HAP-1 (cell line): ENCODE measurements at regions not wholly inside any gene's neighbourhood (a gene's known extent, or its start where the extent isn't known, plus 50 kb on each side); places are given as distances from the start of the nearest gene placed in this dataset.

ENCODE experiments used
- DNase-seq, 2 experiments: peaks; one replicate each; pipeline ENCODE4 v3.0.0-alpha.2; 2016 to 2020; ENCODE audit warnings: low spot score in 2 of 2
- H3K27me3 ChIP-seq: fragments of 250-450 bp; sonication (Bioruptor Pico); 2 replicates; pipeline ENCODE4 v1.5.1; 2020; ENCODE audit warnings: low read depth, mild to moderate bottlenecking, moderate library complexity
- H3K36me3 ChIP-seq: fragments of 250-450 bp; sonication (Bioruptor Pico); replicated peaks from 2 replicates; pipeline ENCODE4 v1.5.1; 2020; ENCODE audit warnings: mild to moderate bottlenecking
- H3K4me1 ChIP-seq: fragments of 250-450 bp; sonication (Bioruptor Pico); 2 replicates; pipeline ENCODE4 v1.5.1; 2020; ENCODE audit warnings: mild to moderate bottlenecking
- H3K4me3 ChIP-seq: fragments of 250-450 bp; sonication (Bioruptor Pico); 2 replicates; pipeline ENCODE4 v1.5.1; 2020; ENCODE audit warnings: mild to moderate bottlenecking, moderate library complexity
- H3K9me3 ChIP-seq: fragments of 250-450 bp; sonication (Bioruptor Pico); 2 replicates; pipeline ENCODE4 v1.5.1; 2020; ENCODE audit warnings: mild to moderate bottlenecking, moderate library complexity
- in situ Hi-C: fragments of 300-500 bp; cut with MboI; formaldehyde crosslinking; loops from 3 replicates; pipeline ENCODE4 v1.14.3; 2020; ENCODE audit warnings: low sequenced_read_pairs, inconsistent platforms, mixed read lengths

GRCh38 chr2:126467367-126468054 is 188.4 kb upstream of the GYPC start:
- H3K9me3 ChIP-seq: no peaks in the 10 kb centered on the region
- in situ Hi-C loops: no loop called here
- no peaks in the 10 kb centered on the region for H3K27me3 ChIP-seq
- H3K4me3 ChIP-seq: no peak overlapping the region
- H3K36me3 ChIP-seq: no peaks in the 10 kb centered on the region
- no peak for DNase-seq
- H3K4me1 ChIP-seq: no peaks in the 10 kb centered on the region

- H3K4me1 ChIP-seq: no peaks in the 10 kb centered on the region
- H3K9me3 ChIP-seq: no peaks in the 10 kb centered on the region
- in situ Hi-C loops: no loop called here
- H3K4me3 ChIP-seq: no peak overlapping the region
- DNase-seq: no peak
- no peaks in the 10 kb centered on the region for H3K36me3 ChIP-seq
- H3K27me3 ChIP-seq: no peaks in the 10 kb centered on the region
Observed at GRCh38 chr2:126475031-126475430, 180.9 kb upstream of the GYPC start.

GRCh38 chr2:126476691-126477090 is 179.3 kb upstream of the GYPC start:
- in situ Hi-C loops: no loop called here
- Histone ChIP-seq H3K36me3 (no peaks in the 10 kb centered on the region), H3K4me3 (no peak overlapping the region), H3K27me3 (no peaks in the 10 kb centered on the region), H3K4me1 (no peaks in the 10 kb centered on the region), H3K9me3 (no peaks in the 10 kb centered on the region)
- DNase-seq: no peak

- Histone ChIP-seq H3K36me3 (no peaks in the 10 kb centered on the region), H3K4me3 (no peak overlapping the region), H3K9me3 (no peaks in the 10 kb centered on the region), H3K27me3 (no peaks in the 10 kb centered on the region), H3K4me1 (no peaks in the 10 kb centered on the region)
- DNase-seq: no peak
- in situ Hi-C loops: no loop called here
Observed at GRCh38 chr2:126480033-126480432, 175.9 kb upstream of the GYPC start.

- Histone ChIP-seq H3K4me3 (no peak overlapping the region), H3K9me3 (no peaks in the 10 kb centered on the region), H3K4me1 (no peaks in the 10 kb centered on the region), H3K27me3 (no peaks in the 10 kb centered on the region), H3K36me3 (no peaks in the 10 kb centered on the region)
- in situ Hi-C loops: no loop called here
- no peak for DNase-seq
Observed at GRCh38 chr2:126482582-126483464, 173.1 kb upstream of the GYPC start.

- no peaks in the 10 kb centered on the region for H3K9me3 ChIP-seq
Observed at GRCh38 chr2:126494593-126494992, 161.4 kb upstream of the GYPC start.

GRCh38 chr2:126495189-126495588 is 160.8 kb upstream of the GYPC start:
- no peak overlapping the region for H3K4me3 ChIP-seq
- no peaks in the 10 kb centered on the region for H3K27me3 ChIP-seq
- no peaks in the 10 kb centered on the region for H3K36me3 ChIP-seq
- in situ Hi-C loops: no loop called here
- no peaks in the 10 kb centered on the region for H3K9me3 ChIP-seq
- DNase-seq: no peak
- H3K4me1 ChIP-seq: no peaks in the 10 kb centered on the region

More at GRCh38 chr2:126494593-126494992, 161.4 kb upstream of the GYPC start:
- H3K4me1 ChIP-seq: no peaks in the 10 kb centered on the region
- no peak overlapping the region for H3K4me3 ChIP-seq
- no peaks in the 10 kb centered on the region for H3K36me3 ChIP-seq
- DNase-seq: no peak
- in situ Hi-C loops: no loop called here
- no peaks in the 10 kb centered on the region for H3K27me3 ChIP-seq

- H3K4me3 ChIP-seq: no peak overlapping the region
- H3K36me3 ChIP-seq: no peaks in the 10 kb centered on the region
- no peak for DNase-seq
- in situ Hi-C loops: no loop called here
- H3K27me3 ChIP-seq: no peaks in the 10 kb centered on the region
- H3K9me3 ChIP-seq: no peaks in the 10 kb centered on the region
- no peaks in the 10 kb centered on the region for H3K4me1 ChIP-seq
Observed at GRCh38 chr2:126496493-126496892, 159.5 kb upstream of the GYPC start.

- no peaks in the 10 kb centered on the region for H3K36me3 ChIP-seq
- H3K4me3 ChIP-seq: no peak overlapping the region
- no peaks in the 10 kb centered on the region for H3K9me3 ChIP-seq
- DNase-seq: no peak
- in situ Hi-C loops: no loop called here
- H3K4me1 ChIP-seq: no peaks in the 10 kb centered on the region
- no peaks in the 10 kb centered on the region for H3K27me3 ChIP-seq
Observed at GRCh38 chr2:126503476-126503875, 152.5 kb upstream of the GYPC start.

- no peaks in the 10 kb centered on the region for H3K27me3 ChIP-seq
- H3K4me3 ChIP-seq: no peak overlapping the region
- no peaks in the 10 kb centered on the region for H3K36me3 ChIP-seq
- DNase-seq: no peak
- H3K4me1 ChIP-seq: no peaks in the 10 kb centered on the region
- in situ Hi-C loops: no loop called here
- H3K9me3 ChIP-seq: no peaks in the 10 kb centered on the region
Observed at GRCh38 chr2:126504949-126505348, 151.0 kb upstream of the GYPC start.

GRCh38 chr2:126506786-126507185 is 149.2 kb upstream of the GYPC start:
- no peaks in the 10 kb centered on the region for H3K4me1 ChIP-seq
- H3K9me3 ChIP-seq: no peaks in the 10 kb centered on the region
- H3K36me3 ChIP-seq: no peaks in the 10 kb centered on the region
- no peaks in the 10 kb centered on the region for H3K27me3 ChIP-seq
- in situ Hi-C loops: no loop called here
- DNase-seq: no peak
- H3K4me3 ChIP-seq: no peak overlapping the region

GRCh38 chr2:126507425-126507911 is 148.5 kb upstream of the GYPC start:
- no peak for DNase-seq
- in situ Hi-C loops: no loop called here
- Histone ChIP-seq H3K36me3 (no peaks in the 10 kb centered on the region), H3K4me1 (no peaks in the 10 kb centered on the region), H3K9me3 (no peaks in the 10 kb centered on the region), H3K4me3 (no peak overlapping the region), H3K27me3 (no peaks in the 10 kb centered on the region)

GRCh38 chr2:126510356-126510755 is 145.6 kb upstream of the GYPC start:
- H3K36me3 ChIP-seq: no peaks in the 10 kb centered on the region
- DNase-seq: no peak
- H3K27me3 ChIP-seq: no peaks in the 10 kb centered on the region
- in situ Hi-C loops: no loop called here
- H3K4me1 ChIP-seq: no peaks in the 10 kb centered on the region
- H3K4me3 ChIP-seq: no peak overlapping the region
- no peaks in the 10 kb centered on the region for H3K9me3 ChIP-seq

- Histone ChIP-seq H3K27me3 (no peaks in the 10 kb centered on the region), H3K4me1 (no peaks in the 10 kb centered on the region)
Observed at GRCh38 chr2:126510960-126511359, 145.0 kb upstream of the GYPC start.

More at GRCh38 chr2:126510960-126511359, 145.0 kb upstream of the GYPC start:
- in situ Hi-C loops: no loop called here
- no peak for DNase-seq
- Histone ChIP-seq H3K36me3 (no peaks in the 10 kb centered on the region), H3K4me3 (no peak overlapping the region), H3K9me3 (no peaks in the 10 kb centered on the region)
